Sigmoid colon (tissue), 6 donors: ENCODE measurements at regions not wholly inside any gene's neighbourhood (a gene's known extent, or its start where the extent isn't known, plus 50 kb on each side); places are given as distances from the start of the nearest gene placed in this dataset.

Source experiments
- DNase-seq: peaks from one replicate; pipeline ENCODE4 v3.0.0-alpha.2; 2019
- H3K27ac ChIP-seq, 4 donors: fragments of 200-600 bp; sonication (generic); one replicate each; pipeline ENCODE4 v1.5.1; 2016 to 2019; ENCODE audit warnings: mild to moderate bottlenecking in 1 of 4
- H3K27me3 ChIP-seq, 3 donors: fragments of 200-600 bp; sonication (generic); one replicate each; pipeline ENCODE4 v1.5.1; 2019; ENCODE audit warnings: mild to moderate bottlenecking in 1 of 3
- H3K36me3 ChIP-seq, 4 donors: fragments of 200-600 bp; sonication (generic); one replicate each; pipeline ENCODE4 v1.5.1; 2016 to 2019
- H3K4me1 ChIP-seq, 4 donors: fragments of 200-600 bp; sonication (generic); one replicate each; pipeline ENCODE4 v1.5.1; 2017 to 2019
- H3K4me3 ChIP-seq, 4 donors: fragments of 200-600 bp; sonication (generic); one replicate each; pipeline ENCODE4 v1.5.1; 2017 to 2019; ENCODE audit warnings: mild to moderate bottlenecking in 2 of 4, moderate library complexity in 1 of 4
- H3K9me3 ChIP-seq, 4 donors: fragments of 200-600 bp in 3 of 4; sonication (generic) in 3 of 4; one replicate each; pipeline versions ENCODE4 v1.5.1 to v1.6.1; 2013 to 2019
- CTCF ChIP-seq, 4 experiments: fragments of 450-650 bp in 3 of 4; fragments of 200-600 bp in 1 of 4; IDR thresholded peaks; one replicate each; pipeline ENCODE4 v1.5.1; 2016 to 2019; ENCODE audit warnings: antibody characterized with exemption in 4 of 4, mild to moderate bottlenecking in 3 of 4, moderate library complexity in 2 of 4
- EP300 ChIP-seq, 4 donors: sonication (generic); formaldehyde crosslinking; IDR thresholded peaks; one replicate each; pipeline ENCODE4 v1.6.1; 2017; ENCODE audit warnings: antibody characterized with exemption in 4 of 4
- POLR2A ChIP-seq, 2 donors: fragments of 450-650 bp; IDR thresholded peaks; one replicate each; pipeline ENCODE4 v1.6.1; 2016; ENCODE audit warnings: antibody characterized with exemption in 2 of 2, mild to moderate bottlenecking in 2 of 2, moderate library complexity in 2 of 2
- POLR2AphosphoS5 ChIP-seq, 4 donors: sonication (generic); formaldehyde crosslinking; IDR thresholded peaks; one replicate each; pipeline ENCODE4 v1.6.1; 2017; ENCODE audit warnings: antibody characterized with exemption in 4 of 4
- WGBS, 2 donors: extraction: QIAGEN DNeasy Blood & Tissue Kit; methylation state at CpG; one replicate each; pipeline ENCODE4 v1.1.7; 2013; 5-methylcytosine and 5-hydroxymethylcytosine counted together
- intact Hi-C: fragments of 100-400 bp; cut with DNase I; formaldehyde crosslinking; loops from one replicate; pipeline ENCODE4 v1.15.1; 2023
- donor health status: healthy with polysubstance abuse.
- donor health status: healthy.

- no peak for DNase-seq
- no peak for TF ChIP-seq POLR2AphosphoS5 (IDR thresholded peaks at IDR 0.05)
- TF ChIP-seq EP300 (IDR thresholded peaks at IDR 0.05), result no peak
- TF ChIP-seq POLR2A (IDR thresholded peaks at IDR 0.05), result no peak
- no peak for TF ChIP-seq CTCF (IDR thresholded peaks at IDR 0.05)
Measured at GRCh38 chr5:60512117-60512516, 187.8 kb downstream of the DEPDC1B start.

DNA sequence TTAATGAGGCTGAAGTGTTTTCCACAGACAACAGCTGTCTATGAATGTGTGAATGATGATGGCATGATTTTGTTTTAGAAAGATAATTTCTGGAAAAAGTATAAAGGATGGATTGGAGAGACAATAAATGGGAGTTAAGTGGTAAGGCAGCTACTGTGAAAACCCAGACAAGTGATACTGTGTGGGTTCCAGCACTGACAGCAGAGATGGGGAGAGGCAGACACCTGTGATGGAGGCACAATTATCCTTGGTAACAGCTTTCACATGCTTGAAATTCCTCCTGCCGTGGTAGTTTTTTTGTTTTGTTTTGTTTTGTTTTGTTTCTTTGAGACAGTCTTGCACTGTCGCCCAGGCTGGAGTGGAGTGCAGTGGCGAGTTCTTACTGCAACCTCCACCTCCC is 189.3 kb downstream of the DEPDC1B start:
- intact Hi-C loops, result no loop called here
- Histone ChIP-seq H3K27ac (peak overlapping the region in 3 of 4 donors; percentile 45 to 89 (median 78)), H3K36me3 (no peaks in the 10 kb centered on the region), H3K4me1 (peaks cover 0 to 52% (median 46%) of the 10 kb centered on the region in 4 donors), H3K4me3 (no peak overlapping the region), H3K27me3 (no peaks in the 10 kb centered on the region), H3K9me3 (no peaks in the 10 kb centered on the region)
- TF ChIP-seq POLR2AphosphoS5 (IDR thresholded peaks at IDR 0.05) (no peak), POLR2A (IDR thresholded peaks at IDR 0.05) (no peak), CTCF (IDR thresholded peaks at IDR 0.05) (no peak), EP300 (IDR thresholded peaks at IDR 0.05) (no peak)
- WGBS, 2 donors, result 78 to 87% methylated on average over 3 of the region's 3 CpGs
- DNase-seq, result no peak

More at GRCh38 chr5:60512117-60512516, 187.8 kb downstream of the DEPDC1B start:
- Histone ChIP-seq H3K4me3 (no peak overlapping the region), H3K27ac (no peak overlapping the region), H3K27me3 (no peaks in the 10 kb centered on the region), H3K4me1 (peaks cover 0 to 51% (median 39%) of the 10 kb centered on the region in 4 donors), H3K9me3 (no peaks in the 10 kb centered on the region), H3K36me3 (no peaks in the 10 kb centered on the region)
- intact Hi-C loops, result no loop called here

- no peak for TF ChIP-seq EP300 (IDR thresholded peaks at IDR 0.05)
- no peak for TF ChIP-seq POLR2AphosphoS5 (IDR thresholded peaks at IDR 0.05)
- TF ChIP-seq POLR2A (IDR thresholded peaks at IDR 0.05), result no peak
- no peak for TF ChIP-seq CTCF (IDR thresholded peaks at IDR 0.05)
- H3K27ac ChIP-seq, result peak overlapping the region in 3 of 4 donors; percentile 45 to 89 (median 78)
- no peaks in the 10 kb centered on the region for H3K9me3 ChIP-seq
- no peak overlapping the region for H3K4me3 ChIP-seq
- intact Hi-C loops, result no loop called here
- peaks cover 0 to 58% (median 50%) of the 10 kb centered on the region in 4 donors for H3K4me1 ChIP-seq
- WGBS, 2 donors, result 75 to 82% methylated on average over 3 of the region's 3 CpGs
- H3K27me3 ChIP-seq, result no peaks in the 10 kb centered on the region
- H3K36me3 ChIP-seq, result no peaks in the 10 kb centered on the region
- no peak for DNase-seq
Measured at GRCh38 chr5:60510049-60510448, 189.9 kb downstream of the DEPDC1B start.

DNA sequence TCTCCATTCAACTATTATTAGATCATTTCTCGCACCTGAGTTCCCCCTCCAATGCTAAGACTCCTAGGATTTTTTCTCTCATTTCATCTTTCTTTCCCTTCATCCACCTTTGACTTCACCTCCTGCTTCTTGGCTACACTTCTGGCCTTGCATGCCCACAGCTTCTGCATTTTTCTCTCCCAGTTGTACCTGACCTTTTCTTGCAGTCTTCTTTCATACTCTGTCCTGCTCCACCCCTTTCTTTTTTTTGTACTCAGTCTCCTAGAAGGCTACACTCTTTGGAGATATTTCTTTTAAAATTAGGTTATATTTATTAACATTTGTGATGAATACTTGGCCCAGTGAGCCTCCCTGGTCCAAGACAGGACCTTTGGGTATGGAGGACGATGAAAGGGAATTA is 190.4 kb downstream of the DEPDC1B start:
- Histone ChIP-seq H3K36me3 (no peaks in the 10 kb centered on the region), H3K9me3 (no peaks in the 10 kb centered on the region), H3K27ac (peak overlapping the region in 3 of 4 donors; percentile 45 to 89 (median 78)), H3K4me1 (peaks cover 0 to 63% (median 55%) of the 10 kb centered on the region in 4 donors), H3K4me3 (no peak overlapping the region), H3K27me3 (no peaks in the 10 kb centered on the region)
- no peak for DNase-seq
- intact Hi-C loops, result loop anchor here (5.0 kb wide), 1 partner anchor 38 kb away; no protein-coding TSS in a partner anchor
- TF ChIP-seq POLR2A (IDR thresholded peaks at IDR 0.05) (no peak), CTCF (IDR thresholded peaks at IDR 0.05) (no peak), EP300 (IDR thresholded peaks at IDR 0.05) (no peak), POLR2AphosphoS5 (IDR thresholded peaks at IDR 0.05) (no peak)
- WGBS, 2 donors, result 91 to 94% methylated on average over 2 of the region's 2 CpGs

DNA sequence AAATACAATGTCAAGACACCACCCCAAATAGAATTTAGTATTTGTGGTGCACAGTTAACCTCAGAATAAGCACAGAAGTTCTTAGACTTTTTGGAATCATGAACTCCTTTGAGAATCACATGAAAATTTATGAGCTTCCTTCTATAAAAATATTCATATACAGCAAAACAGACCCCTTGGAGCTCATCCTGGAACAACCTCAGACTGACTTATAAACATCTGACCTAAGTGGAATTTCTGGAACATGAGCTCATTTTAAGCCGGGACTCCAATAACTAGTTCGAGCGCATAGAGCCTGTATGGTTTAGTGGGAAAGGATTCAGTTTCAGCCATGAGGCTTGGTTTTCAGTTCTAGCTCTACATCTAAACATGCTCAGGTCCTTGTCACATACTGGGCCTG is 192.3 kb downstream of the DEPDC1B start:
- DNase-seq, result no peak
- peak; percentile 63 to 82 (median 74) for TF ChIP-seq POLR2AphosphoS5 (IDR thresholded peaks at IDR 0.05)
- no peak for TF ChIP-seq POLR2A (IDR thresholded peaks at IDR 0.05)
- peak in 3 of 4 donors; percentile 70 to 89 (median 87) for TF ChIP-seq EP300 (IDR thresholded peaks at IDR 0.05)
- no peak for TF ChIP-seq CTCF (IDR thresholded peaks at IDR 0.05)
- Histone ChIP-seq H3K9me3 (no peaks in the 10 kb centered on the region), H3K4me1 (peaks cover 0 to 76% (median 63%) of the 10 kb centered on the region in 4 donors), H3K27me3 (no peaks in the 10 kb centered on the region), H3K36me3 (no peaks in the 10 kb centered on the region), H3K4me3 (no peak overlapping the region), H3K27ac (peak overlapping the region; percentile 57 to 89 (median 73))
- intact Hi-C loops, result loop anchor here (5.0 kb wide), 1 partner anchor 40 kb away; no protein-coding TSS in a partner anchor
- 76 to 91% methylated on average over 3 of the region's 3 CpGs for WGBS, 2 donors
